ENCODE measurements at regions not wholly inside any gene's neighbourhood (a gene's known extent, or its start where the extent isn't known, plus 50 kb on each side); places are given as distances from the start of the nearest gene placed in this dataset.

DNA sequence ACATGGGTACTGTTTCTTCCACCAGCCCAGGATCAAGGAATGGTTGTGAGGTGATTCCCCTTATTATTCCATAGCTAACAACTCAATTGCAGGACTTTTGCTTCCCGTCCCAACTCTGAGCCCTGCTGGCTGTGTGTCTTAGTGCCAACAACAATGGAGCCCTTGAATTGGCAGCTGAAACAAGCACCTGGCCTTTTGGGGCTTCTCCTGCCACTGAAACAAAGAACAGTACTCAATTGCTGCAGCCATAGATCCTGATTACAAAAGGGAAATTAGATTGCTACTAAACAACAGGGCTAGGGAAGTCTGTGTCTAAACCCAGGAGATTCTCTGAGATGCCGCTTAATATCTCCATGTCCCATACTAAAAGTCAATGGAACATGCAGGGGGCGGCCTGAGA is 61.3 kb upstream of the CARMIL1 start:
- TF ChIP-seq POLR2A (IDR thresholded peaks at IDR 0.05; ENCODE audit: low read depth, low read length) (no peak), POLR2AphosphoS5 (IDR thresholded peaks at IDR 0.05; ENCODE audit: low read depth, low read length) (no peak)
